ENCODE measurements at regions not wholly inside any gene's neighbourhood (a gene's known extent, or its start where the extent isn't known, plus 50 kb on each side); places are given as distances from the start of the nearest gene placed in this dataset.

GRCh38 chrX:3257471-3257870, 89.0 kb downstream of the MXRA5 start:
- no peak for DNase-seq (ENCODE audit: low spot score)

- DNase-seq (ENCODE audit: low spot score) = no peak
Measured at GRCh38 chrX:3256868-3257267, 89.6 kb downstream of the MXRA5 start.

- peak; percentile 20 for DNase-seq (ENCODE audit: low spot score)
Measured at GRCh38 chrX:3252744-3253143, 93.7 kb downstream of the MXRA5 start.

- DNase-seq (ENCODE audit: low spot score) = peak; percentile 29
Measured at GRCh38 chrX:3250966-3251365, 95.5 kb downstream of the MXRA5 start.

GRCh38 chrX:3244955-3245354, 101.5 kb downstream of the MXRA5 start:
- no peak for DNase-seq (ENCODE audit: low spot score)

- DNase-seq (ENCODE audit: low spot score) = peak; percentile 35
Measured at GRCh38 chrX:3244203-3244743, 102.2 kb downstream of the MXRA5 start.

GRCh38 chrX:3232262-3232923, 114.1 kb downstream of the MXRA5 start:
- DNase-seq (ENCODE audit: low spot score) = no peak

- DNase-seq (ENCODE audit: low spot score) = peak; percentile 13
Measured at GRCh38 chrX:3231766-3232165, 114.7 kb downstream of the MXRA5 start.

- no peak for DNase-seq (ENCODE audit: low spot score)
Measured at GRCh38 chrX:3230496-3230895, 116.0 kb downstream of the MXRA5 start.

- no peak for DNase-seq (ENCODE audit: low spot score)
Measured at GRCh38 chrX:3227526-3227925, 118.9 kb downstream of the MXRA5 start.

- no peak for DNase-seq (ENCODE audit: low spot score)
Measured at GRCh38 chrX:3226087-3226486, 120.4 kb downstream of the MXRA5 start.

GRCh38 chrX:3221643-3222042, 124.8 kb downstream of the MXRA5 start:
- DNase-seq (ENCODE audit: low spot score) = no peak

- DNase-seq (ENCODE audit: low spot score) = no peak
Measured at GRCh38 chrX:3219667-3220066, 126.8 kb downstream of the MXRA5 start.

- no peak for DNase-seq (ENCODE audit: low spot score)
Measured at GRCh38 chrX:3219231-3219630, 127.2 kb downstream of the MXRA5 start.

GRCh38 chrX:3218442-3218841, 128.0 kb downstream of the MXRA5 start:
- no peak for DNase-seq (ENCODE audit: low spot score)

GRCh38 chrX:3216581-3217180, 129.8 kb downstream of the MXRA5 start:
- DNase-seq (ENCODE audit: low spot score) = peak; percentile 9

- DNase-seq (ENCODE audit: low spot score) = no peak
Measured at GRCh38 chrX:3215249-3215648, 131.2 kb downstream of the MXRA5 start.

- DNase-seq (ENCODE audit: low spot score) = no peak
Measured at GRCh38 chrX:3206314-3206713, 140.1 kb downstream of the MXRA5 start.

- DNase-seq (ENCODE audit: low spot score) = no peak
Measured at GRCh38 chrX:3204606-3205005, 141.8 kb downstream of the MXRA5 start.

GRCh38 chrX:3195845-3196244, 150.6 kb downstream of the MXRA5 start:
- DNase-seq (ENCODE audit: low spot score) = no peak

GRCh38 chrX:3192835-3193234, 151.6 kb downstream of the ARSF start:
- DNase-seq (ENCODE audit: low spot score) = no peak

- peak; percentile 22 for DNase-seq (ENCODE audit: low spot score)
Measured at GRCh38 chrX:3191796-3192195, 150.5 kb downstream of the ARSF start.

- peak; percentile 34 for DNase-seq (ENCODE audit: low spot score)
Measured at GRCh38 chrX:3191201-3191600, 149.9 kb downstream of the ARSF start.
